Neuronal stem cell (in vitro differentiated cells): ENCODE measurements at regions not wholly inside any gene's neighbourhood (a gene's known extent, or its start where the extent isn't known, plus 50 kb on each side); places are given as distances from the start of the nearest gene placed in this dataset.
A peak's percentile ranks its signal among the peaks of the same experiment; 100 is the strongest.

Experiments used
- DNase-seq: peaks from one replicate; pipeline ENCODE4 v3.0.0-alpha.2; 2013; ENCODE audit warnings: low spot score
- H2AFZ ChIP-seq: one replicate; pipeline ENCODE4 v1.6.1; 2013; ENCODE audit warnings: mild to moderate bottlenecking, low read length, inconsistent platforms
- H2AK5ac ChIP-seq: 2 replicates; pipeline ENCODE4 v1.6.1; 2013; ENCODE audit warnings: low read depth, mild to moderate bottlenecking, inconsistent platforms, low read length, moderate library complexity, mixed read lengths
- H2BK120ac ChIP-seq: 2 replicates; pipeline ENCODE4 v1.6.1; 2013; ENCODE audit warnings: low read depth, mild to moderate bottlenecking, inconsistent platforms, low read length, moderate library complexity, mixed read lengths
- H2BK12ac ChIP-seq: one replicate; pipeline ENCODE4 v1.6.1; 2013; ENCODE audit warnings: low read length, inconsistent platforms
- H2BK15ac ChIP-seq: 2 replicates; pipeline ENCODE4 v1.6.1; 2013; ENCODE audit warnings: mild to moderate bottlenecking, low read length, inconsistent platforms, mixed read lengths
- H2BK5ac ChIP-seq: one replicate; pipeline ENCODE4 v1.6.1; 2013; ENCODE audit warnings: inconsistent platforms, mild to moderate bottlenecking, low read length, moderate library complexity
- H3K14ac ChIP-seq: one replicate; pipeline ENCODE4 v1.6.1; 2013; ENCODE audit warnings: low read length, inconsistent platforms
- H3K18ac ChIP-seq: 2 replicates; pipeline ENCODE4 v1.6.1; 2013; ENCODE audit warnings: low read length, inconsistent platforms
- H3K23ac ChIP-seq: 2 replicates; pipeline ENCODE4 v1.6.1; 2013; ENCODE audit warnings: low read depth, mild to moderate bottlenecking, mixed read lengths, low read length, inconsistent platforms; ENCODE audit not compliant: poor library complexity
- H3K27ac ChIP-seq: replicated peaks from 3 replicates; pipeline ENCODE4 v1.5.1; 2013; ENCODE audit warnings: low read length, inconsistent platforms
- H3K27me3 ChIP-seq, 3 experiments: 2 replicates each; pipeline ENCODE4 v1.6.1; 2013; ENCODE audit warnings: low read length in 3 of 3, mild to moderate bottlenecking in 2 of 3, inconsistent platforms in 1 of 3, low read depth in 1 of 3, mixed read lengths in 1 of 3, moderate library complexity in 1 of 3; ENCODE audit not compliant: control insufficient read depth in 3 of 3, insufficient read depth in 3 of 3
- H3K36me3 ChIP-seq, 2 donors: replicated peaks in 1 of 2; 2 replicates each; pipeline ENCODE4 v1.6.1; 2013; ENCODE audit warnings: low read length in 2 of 2; ENCODE audit not compliant: control insufficient read depth in 2 of 2, insufficient read depth in 2 of 2
- H3K4ac ChIP-seq: 2 replicates; pipeline ENCODE4 v1.6.1; 2013; ENCODE audit warnings: inconsistent platforms, mild to moderate bottlenecking, low read length, moderate library complexity
- H3K4me1 ChIP-seq, 2 donors: 1 replicate in 1 of 2; 2 replicates in 1 of 2; pipeline ENCODE4 v1.6.1; 2013; ENCODE audit warnings: low read length in 2 of 2, low read depth in 1 of 2; ENCODE audit not compliant: control insufficient read depth in 2 of 2, insufficient read depth in 1 of 2
- H3K4me2 ChIP-seq: one replicate; pipeline ENCODE4 v1.6.1; 2013; ENCODE audit warnings: mild to moderate bottlenecking, low read length, inconsistent platforms; ENCODE audit not compliant: insufficient read depth, poor library complexity, severe bottlenecking
- H3K4me3 ChIP-seq, 2 donors: 2 replicates each; pipeline ENCODE4 v1.5.1; 2013; ENCODE audit warnings: low read length in 2 of 2, mild to moderate bottlenecking in 2 of 2, inconsistent platforms in 1 of 2, moderate library complexity in 1 of 2
- H3K79me1 ChIP-seq: one replicate; pipeline ENCODE4 v1.6.1; 2013; ENCODE audit warnings: low read depth, mild to moderate bottlenecking, inconsistent platforms, low read length, moderate library complexity
- H3K9ac ChIP-seq: one replicate; pipeline ENCODE4 v1.6.1; 2013; ENCODE audit warnings: mild to moderate bottlenecking, low read depth, low read length, inconsistent platforms; ENCODE audit not compliant: poor library complexity
- H3K9me3 ChIP-seq, 2 donors: replicated peaks in 1 of 2; 2 replicates each; pipeline versions ENCODE3 to v1.6.1; 2013; ENCODE audit warnings: low read length in 2 of 2, mild to moderate bottlenecking in 2 of 2, inconsistent platforms in 1 of 2, low read depth in 1 of 2, mixed read lengths in 1 of 2, moderate library complexity in 1 of 2; ENCODE audit not compliant: control insufficient read depth in 2 of 2, insufficient read depth in 1 of 2
- H4K8ac ChIP-seq: one replicate; pipeline ENCODE4 v1.6.1; 2013; ENCODE audit warnings: low read depth, mild to moderate bottlenecking, inconsistent platforms, low read length, moderate library complexity
- H4K91ac ChIP-seq: one replicate; pipeline ENCODE4 v1.6.1; 2013; ENCODE audit warnings: low read length, low read depth, mild to moderate bottlenecking, inconsistent platforms; ENCODE audit not compliant: poor library complexity
- WGBS, 2 donors: extraction: QIAGEN DNeasy Blood & Tissue Kit; methylation state at CpG; one replicate each; pipeline ENCODE4 v1.1.7; 2013; ENCODE audit warnings: missing lambda C conversion rate in 2 of 2, mixed read lengths in 1 of 2; ENCODE audit not compliant: insufficient read length in 2 of 2, insufficient replicate concordance in 1 of 2; ENCODE audit errors: extremely low coverage in 2 of 2; 5-methylcytosine and 5-hydroxymethylcytosine counted together

DNA sequence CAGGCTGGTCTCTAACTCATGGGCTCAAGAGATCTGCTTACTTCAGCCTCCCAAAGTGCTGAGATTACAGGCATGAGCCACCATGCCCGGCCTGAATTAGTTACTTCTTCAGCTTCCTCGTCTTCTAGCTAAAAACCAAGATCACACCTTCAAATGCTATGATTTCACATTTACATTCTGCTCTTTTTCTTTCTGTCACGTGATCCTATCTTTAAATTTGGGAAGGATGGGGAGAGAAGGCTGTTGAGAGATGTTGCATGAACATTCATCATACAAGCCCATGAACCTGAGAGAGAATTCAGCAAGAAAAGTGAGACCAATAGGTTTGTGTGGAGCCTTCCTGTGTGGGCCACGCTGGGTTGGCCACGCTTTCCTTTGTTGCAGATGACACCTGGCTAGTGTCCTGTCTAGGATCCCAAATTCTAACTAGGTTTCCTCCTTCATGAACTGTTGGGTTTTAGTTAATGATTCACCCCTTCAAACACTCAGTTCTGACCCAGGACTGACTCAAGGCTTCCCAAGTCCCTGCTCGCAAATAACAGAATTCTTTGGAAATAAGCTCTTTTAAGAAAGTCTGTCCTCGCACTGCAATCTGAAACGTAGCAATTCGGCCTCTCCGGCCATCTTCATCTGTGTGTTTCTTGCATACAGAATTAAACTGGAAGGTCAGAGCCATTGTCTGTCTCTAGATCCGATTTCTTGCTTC is 57.3 kb upstream of the CREB1 start:
- Histone ChIP-seq H2BK12ac (no peak overlapping the region), H3K4ac (no peak overlapping the region), H3K9me3 (no peaks in the 10 kb centered on the region), H2AK5ac (no peak overlapping the region), H2AFZ (peak overlapping the region; percentile 87), H2BK5ac (no peak overlapping the region), H3K18ac (no peak overlapping the region), H3K36me3 (no peaks in the 10 kb centered on the region), H3K23ac (no peak overlapping the region), H3K4me1 (peaks cover 4 to 11% of the 10 kb centered on the region in 2 donors), H3K27ac (no peak overlapping the region), H3K14ac (no peak overlapping the region), H3K79me1 (no peaks in the 10 kb centered on the region), H4K91ac (no peak overlapping the region), H2BK15ac (no peak overlapping the region), H4K8ac (no peak overlapping the region), H3K4me2 (no peak overlapping the region), H3K27me3 (no peaks in the 10 kb centered on the region), H2BK120ac (no peak overlapping the region), H3K9ac (no peak overlapping the region), H3K4me3 (no peak overlapping the region)
- no CpG with 5 or more reads among the region's 11 CpGs for WGBS, 2 donors
- no peak for DNase-seq

DNA sequence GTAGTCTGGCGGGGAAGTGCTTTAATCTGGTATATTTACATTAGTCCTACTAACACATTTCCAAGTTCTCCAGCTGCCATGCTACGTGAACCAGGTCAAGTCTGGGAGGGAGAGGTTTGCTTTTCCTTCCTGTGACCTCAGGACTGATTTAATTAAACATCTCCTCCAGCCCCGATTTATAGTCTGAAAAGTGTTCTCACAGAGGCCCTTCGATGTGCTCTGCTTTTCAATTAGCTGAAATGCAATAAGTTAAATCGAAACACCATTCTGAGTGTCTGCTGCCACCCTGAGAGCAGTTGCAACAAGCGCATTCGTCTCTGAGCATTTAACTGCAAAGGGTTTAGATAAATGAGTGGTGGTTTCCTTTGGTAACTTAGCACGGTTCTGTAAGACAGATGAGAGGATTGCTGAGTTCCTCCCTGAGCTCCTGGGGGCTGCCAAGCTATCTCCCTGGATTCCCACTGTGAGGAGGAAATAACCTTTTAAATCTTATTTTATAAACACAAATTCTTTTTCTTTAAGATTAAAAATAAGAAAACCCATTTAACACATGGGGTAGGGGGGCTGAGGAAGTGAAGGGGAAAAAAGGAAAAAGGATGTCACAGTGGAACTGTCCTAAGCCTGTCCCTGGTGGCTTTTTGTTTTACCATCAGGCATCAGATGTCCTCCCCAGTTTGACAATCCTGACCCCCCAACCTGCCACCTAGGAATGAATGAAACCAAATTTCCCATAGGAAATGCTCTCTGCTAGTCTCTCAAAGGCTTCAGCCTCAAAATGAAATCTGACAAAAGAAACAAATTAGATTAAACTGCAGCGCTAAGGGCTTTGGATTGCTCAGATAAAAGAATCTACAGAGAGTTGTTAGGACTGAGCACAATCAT is 56.5 kb upstream of the CREB1 start:
- Histone ChIP-seq H4K91ac (no peak overlapping the region), H3K4me3 (no peak overlapping the region), H2BK12ac (no peak overlapping the region), H3K9ac (no peak overlapping the region), H3K79me1 (no peaks in the 10 kb centered on the region), H3K14ac (no peak overlapping the region), H3K4ac (no peak overlapping the region), H3K27me3 (no peaks in the 10 kb centered on the region), H3K27ac (no peak overlapping the region), H3K36me3 (no peaks in the 10 kb centered on the region), H2AK5ac (no peak overlapping the region), H3K23ac (no peak overlapping the region), H2BK120ac (no peak overlapping the region), H2AFZ (peak overlapping the region; percentile 87), H4K8ac (no peak overlapping the region), H3K9me3 (no peaks in the 10 kb centered on the region), H3K18ac (no peak overlapping the region), H2BK5ac (no peak overlapping the region), H3K4me2 (no peak overlapping the region), H2BK15ac (no peak overlapping the region), H3K4me1 (peaks cover 4 to 11% of the 10 kb centered on the region in 2 donors)
- peak; percentile 41 for DNase-seq
- no CpG with 5 or more reads among the region's 9 CpGs for WGBS, 2 donors

DNA sequence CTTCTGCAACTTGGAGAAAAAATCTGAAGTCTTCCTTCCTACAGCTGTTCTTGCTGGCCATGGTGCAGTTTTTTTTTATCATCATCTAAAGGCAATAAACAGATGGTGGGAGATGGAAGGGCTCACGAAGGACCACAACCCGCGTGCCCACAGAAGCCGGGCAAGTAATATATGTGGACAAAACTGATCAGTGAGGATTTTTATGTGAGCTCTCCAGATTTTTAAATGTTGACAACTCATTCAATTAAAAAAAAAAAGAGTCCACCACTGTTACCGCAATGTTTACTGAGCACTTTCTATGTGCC is 55.9 kb upstream of the CREB1 start:
- no CpG with 5 or more reads among the region's 5 CpGs for WGBS, 2 donors

DNA sequence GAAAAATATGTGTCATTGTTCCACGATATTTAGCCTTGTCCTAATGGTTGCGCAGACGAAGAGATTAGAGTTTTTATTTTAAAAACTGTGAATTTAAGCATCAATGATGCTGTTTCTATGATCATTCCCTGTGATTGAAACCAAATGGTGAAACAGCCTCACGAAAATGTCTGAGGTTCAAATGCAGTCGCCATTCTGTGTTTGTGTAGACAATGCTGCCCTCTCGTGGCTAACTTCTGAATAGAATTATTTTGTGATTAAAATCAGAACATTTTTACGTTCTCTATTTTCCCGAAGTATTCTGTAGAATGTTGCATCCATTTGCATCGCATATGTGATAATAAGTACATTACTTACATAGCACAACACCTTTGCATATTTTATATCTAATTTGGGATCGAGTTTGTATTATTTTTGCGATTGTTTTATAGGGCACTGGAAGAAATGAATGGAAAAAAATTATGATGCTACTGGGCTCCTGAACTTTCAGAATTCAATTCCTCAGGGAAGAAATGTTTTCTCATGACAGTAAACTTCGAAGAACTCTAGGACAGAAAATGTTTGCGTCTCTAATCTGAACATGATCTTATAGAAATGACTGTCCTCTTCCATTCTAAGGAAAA is 54.8 kb upstream of the CREB1 start:
- H4K8ac ChIP-seq: no peak overlapping the region
- no peaks in the 10 kb centered on the region for H3K79me1 ChIP-seq
- H3K4me3 ChIP-seq: no peak overlapping the region
- no peaks in the 10 kb centered on the region for H3K27me3 ChIP-seq
- H3K14ac ChIP-seq: no peak overlapping the region
- H2BK12ac ChIP-seq: no peak overlapping the region
- peak overlapping the region; percentile 26 for H2AFZ ChIP-seq
- H2BK120ac ChIP-seq: no peak overlapping the region
- no peak overlapping the region for H4K91ac ChIP-seq
- no peak overlapping the region for H2BK15ac ChIP-seq
- no CpG with 5 or more reads among the region's 13 CpGs for WGBS, 2 donors
- H3K9me3 ChIP-seq: no peaks in the 10 kb centered on the region
- H3K9ac ChIP-seq: no peak overlapping the region
- no peak overlapping the region for H2AK5ac ChIP-seq
- no peak overlapping the region for H3K18ac ChIP-seq
- no peak overlapping the region for H3K27ac ChIP-seq
- no peak overlapping the region for H3K23ac ChIP-seq
- peak; percentile 51 for DNase-seq
- H3K36me3 ChIP-seq: no peaks in the 10 kb centered on the region
- H3K4ac ChIP-seq: no peak overlapping the region
- no peak overlapping the region for H3K4me2 ChIP-seq
- peaks cover 4 to 11% of the 10 kb centered on the region in 2 donors for H3K4me1 ChIP-seq
- H2BK5ac ChIP-seq: no peak overlapping the region

More for the DNA sequence above, 55.9 kb upstream of the CREB1 start:
- H2AFZ ChIP-seq: peak overlapping the region; percentile 31
- no peak overlapping the region for H3K4me3 ChIP-seq
- peaks cover 4 to 11% of the 10 kb centered on the region in 2 donors for H3K4me1 ChIP-seq
- no peak overlapping the region for H4K91ac ChIP-seq
- no peak overlapping the region for H2BK120ac ChIP-seq
- H3K23ac ChIP-seq: no peak overlapping the region
- H3K79me1 ChIP-seq: no peaks in the 10 kb centered on the region
- no peak overlapping the region for H3K9ac ChIP-seq
- H3K18ac ChIP-seq: no peak overlapping the region
- no peak overlapping the region for H3K14ac ChIP-seq
- no peak overlapping the region for H3K4ac ChIP-seq
- H2BK5ac ChIP-seq: no peak overlapping the region
- DNase-seq: no peak
- H2BK12ac ChIP-seq: no peak overlapping the region
- H3K27me3 ChIP-seq: no peaks in the 10 kb centered on the region
- no peak overlapping the region for H2BK15ac ChIP-seq
- H2AK5ac ChIP-seq: no peak overlapping the region
- no peak overlapping the region for H3K27ac ChIP-seq
- H3K9me3 ChIP-seq: no peaks in the 10 kb centered on the region
- no peak overlapping the region for H3K4me2 ChIP-seq
- H4K8ac ChIP-seq: no peak overlapping the region
- no peaks in the 10 kb centered on the region for H3K36me3 ChIP-seq
